ENCODE measurements at regions not wholly inside any gene's neighbourhood (a gene's known extent, or its start where the extent isn't known, plus 50 kb on each side); places are given as distances from the start of the nearest gene placed in this dataset.

DNA sequence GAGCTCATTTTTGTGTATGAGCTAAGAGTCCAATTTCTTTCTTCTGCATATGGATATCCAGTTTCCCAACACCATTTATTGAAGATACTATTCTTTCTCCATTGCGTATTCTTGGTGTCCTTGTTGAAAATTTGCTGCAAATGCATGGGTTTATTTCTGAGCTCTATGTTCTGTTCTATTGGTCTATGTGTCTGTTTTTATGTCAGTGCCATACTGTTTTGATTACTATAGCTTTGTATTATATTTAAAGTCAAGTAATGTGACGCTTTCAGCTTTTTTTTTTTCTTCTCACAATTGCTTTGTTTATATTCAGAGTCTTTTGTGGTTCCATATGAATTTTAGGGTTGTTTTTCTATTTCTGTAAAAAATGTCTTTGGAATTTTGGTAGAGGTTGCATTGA lies 247.1 kb upstream of the TBX3 start:
- Histone ChIP-seq H3K9me3 (ENCODE audit: control insufficient read depth in 4 of 4, insufficient read depth in 3 of 4, low read length in 3 of 4) (peaks cover 0 to 6% (median 0%) of the 10 kb centered on the region in 4 donors), H3K36me3 (ENCODE audit: control insufficient read depth in 4 of 4, insufficient read depth in 4 of 4, low read length in 4 of 4) (no peaks in the 10 kb centered on the region), H3K9ac (ENCODE audit: insufficient read depth in 1 of 2, low read length in 2 of 2) (no peak overlapping the region), H3K4me3 (no peak overlapping the region), H3K27ac (ENCODE audit: low read depth in 1 of 2, low read length in 1 of 2) (no peak overlapping the region), H3K27me3 (ENCODE audit: control insufficient read depth in 3 of 3, insufficient read depth in 3 of 3, low read length in 2 of 3) (no peaks in the 10 kb centered on the region), H3K4me1 (ENCODE audit: control insufficient read depth in 5 of 5, insufficient read depth in 5 of 5, low read length in 5 of 5) (peaks cover 0 to 3% (median 0%) of the 10 kb centered on the region in 5 donors)
- no peak for DNase-seq
- TF ChIP-seq, protein P1, sequence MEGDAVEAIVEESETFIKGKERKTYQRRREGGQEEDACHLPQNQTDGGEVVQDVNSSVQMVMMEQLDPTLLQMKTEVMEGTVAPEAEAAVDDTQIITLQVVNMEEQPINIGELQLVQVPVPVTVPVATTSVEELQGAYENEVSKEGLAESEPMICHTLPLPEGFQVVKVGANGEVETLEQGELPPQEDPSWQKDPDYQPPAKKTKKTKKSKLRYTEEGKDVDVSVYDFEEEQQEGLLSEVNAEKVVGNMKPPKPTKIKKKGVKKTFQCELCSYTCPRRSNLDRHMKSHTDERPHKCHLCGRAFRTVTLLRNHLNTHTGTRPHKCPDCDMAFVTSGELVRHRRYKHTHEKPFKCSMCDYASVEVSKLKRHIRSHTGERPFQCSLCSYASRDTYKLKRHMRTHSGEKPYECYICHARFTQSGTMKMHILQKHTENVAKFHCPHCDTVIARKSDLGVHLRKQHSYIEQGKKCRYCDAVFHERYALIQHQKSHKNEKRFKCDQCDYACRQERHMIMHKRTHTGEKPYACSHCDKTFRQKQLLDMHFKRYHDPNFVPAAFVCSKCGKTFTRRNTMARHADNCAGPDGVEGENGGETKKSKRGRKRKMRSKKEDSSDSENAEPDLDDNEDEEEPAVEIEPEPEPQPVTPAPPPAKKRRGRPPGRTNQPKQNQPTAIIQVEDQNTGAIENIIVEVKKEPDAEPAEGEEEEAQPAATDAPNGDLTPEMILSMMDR (IDR thresholded peaks at IDR 0.05; ENCODE audit: control extremely low read depth, extremely low read depth), result no peak
- 89 to 92% methylated on average over 2 of the region's 2 CpGs for WGBS, 2 donors
- no peak for ATAC-seq (ENCODE audit: insufficient read depth, low FRiP score)

DNA sequence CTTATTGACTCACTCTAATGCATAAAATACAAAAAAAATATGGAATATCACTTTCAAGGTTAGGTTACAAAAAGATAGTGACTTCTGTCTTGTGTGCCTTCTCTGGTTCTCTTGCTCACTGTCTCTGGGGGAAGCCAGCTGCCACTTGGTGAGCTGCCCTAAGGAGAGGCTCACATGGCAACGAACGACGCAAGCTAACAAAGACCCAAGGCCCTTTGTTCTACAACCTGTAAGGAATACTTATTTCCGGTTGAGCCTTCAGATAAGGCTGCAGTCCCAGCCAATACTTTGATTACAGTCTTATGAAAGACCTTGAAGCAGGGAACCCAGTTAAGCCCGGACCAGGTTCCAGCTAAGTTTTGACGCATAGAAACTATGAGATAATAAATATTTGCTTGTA lies 242.4 kb upstream of the TBX3 start:
- no peak for DNase-seq
- Histone ChIP-seq H3K9ac (ENCODE audit: insufficient read depth in 1 of 2, low read length in 2 of 2) (no peak overlapping the region), H3K27me3 (ENCODE audit: control insufficient read depth in 3 of 3, insufficient read depth in 3 of 3, low read length in 2 of 3) (no peaks in the 10 kb centered on the region), H3K9me3 (ENCODE audit: control insufficient read depth in 4 of 4, insufficient read depth in 3 of 4, low read length in 3 of 4) (peaks cover 0 to 3% (median 0%) of the 10 kb centered on the region in 4 donors), H3K4me3 (no peak overlapping the region), H3K27ac (ENCODE audit: low read depth in 1 of 2, low read length in 1 of 2) (no peak overlapping the region), H3K4me1 (ENCODE audit: control insufficient read depth in 5 of 5, insufficient read depth in 5 of 5, low read length in 5 of 5) (peaks cover 0 to under 1% (median 0%) of the 10 kb centered on the region in 5 donors), H3K36me3 (ENCODE audit: control insufficient read depth in 4 of 4, insufficient read depth in 4 of 4, low read length in 4 of 4) (no peaks in the 10 kb centered on the region)
- TF ChIP-seq, protein P1 (IDR thresholded peaks at IDR 0.05; ENCODE audit: control extremely low read depth, extremely low read depth), result no peak
- WGBS, 2 donors, result 90 to 93% methylated on average over 6 of the region's 6 CpGs
- no peak for ATAC-seq (ENCODE audit: insufficient read depth, low FRiP score)

DNA sequence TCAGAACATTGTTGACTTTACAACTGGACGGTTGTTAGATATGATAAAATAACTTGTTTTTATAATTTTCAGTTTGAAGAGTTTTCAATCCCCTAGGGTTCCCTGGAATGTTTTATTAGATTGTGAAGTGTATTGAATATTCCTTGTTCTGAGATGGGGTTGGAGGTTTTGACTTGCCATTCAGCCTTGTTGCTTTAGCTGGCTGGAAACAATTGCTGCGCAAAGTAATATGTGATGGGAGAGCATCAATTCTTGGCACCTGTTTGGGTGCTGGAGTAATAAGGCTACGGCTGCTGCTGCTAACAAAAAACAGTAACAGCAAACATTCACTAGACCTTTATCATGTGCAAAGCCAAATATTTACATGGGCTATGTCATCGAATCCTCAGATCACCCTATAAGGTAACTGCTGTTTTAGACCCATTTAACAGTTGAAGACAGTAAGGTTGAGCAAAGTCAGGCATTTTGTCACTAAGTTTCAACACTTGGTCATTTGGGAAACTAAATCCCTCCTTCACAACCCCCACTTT lies 241.0 kb upstream of the TBX3 start:
- ATAC-seq (ENCODE audit: insufficient read depth, low FRiP score), result no peak
- H3K4me1 ChIP-seq (ENCODE audit: control insufficient read depth in 5 of 5, insufficient read depth in 5 of 5, low read length in 5 of 5), result peaks cover 0 to 12% (median 5%) of the 10 kb centered on the region in 5 donors
- no peaks in the 10 kb centered on the region for H3K36me3 ChIP-seq (ENCODE audit: control insufficient read depth in 4 of 4, insufficient read depth in 4 of 4, low read length in 4 of 4)
- no peak for DNase-seq
- no peak overlapping the region for H3K9ac ChIP-seq (ENCODE audit: insufficient read depth in 1 of 2, low read length in 2 of 2)
- WGBS, 2 donors, result 86 to 93% methylated on average over 4 of the region's 4 CpGs
- H3K4me3 ChIP-seq, result no peak overlapping the region
- H3K9me3 ChIP-seq (ENCODE audit: control insufficient read depth in 4 of 4, insufficient read depth in 3 of 4, low read length in 3 of 4), result peaks cover 0 to 3% (median 0%) of the 10 kb centered on the region in 4 donors
- H3K27me3 ChIP-seq (ENCODE audit: control insufficient read depth in 3 of 3, insufficient read depth in 3 of 3, low read length in 2 of 3), result no peaks in the 10 kb centered on the region
- H3K27ac ChIP-seq (ENCODE audit: low read depth in 1 of 2, low read length in 1 of 2), result no peak overlapping the region
- TF ChIP-seq, protein P1 (IDR thresholded peaks at IDR 0.05; ENCODE audit: control extremely low read depth, extremely low read depth), result no peak

DNA sequence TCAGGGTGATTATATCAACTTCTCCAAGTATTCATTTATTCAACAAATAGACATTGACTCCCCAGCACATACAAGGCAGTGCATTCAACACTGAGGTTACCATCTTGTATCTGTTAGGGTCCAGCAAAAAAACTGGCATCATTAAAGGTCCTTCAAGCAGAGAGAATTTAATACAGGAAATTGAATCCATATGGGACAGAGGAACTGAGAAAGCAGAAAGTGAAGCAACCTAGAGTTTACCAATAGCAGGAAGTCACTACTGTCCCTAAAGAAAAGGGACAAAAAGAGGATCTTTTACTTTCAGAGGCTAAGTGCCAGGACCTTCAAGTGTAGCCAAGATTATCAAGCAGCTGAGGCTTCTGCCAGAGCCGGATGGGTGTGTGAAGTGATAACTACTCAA lies 237.8 kb upstream of the TBX3 start:
- WGBS, 2 donors, result 55 to 76% methylated on average over 1 of the region's 1 CpG
- Histone ChIP-seq H3K4me1 (ENCODE audit: control insufficient read depth in 5 of 5, insufficient read depth in 5 of 5, low read length in 5 of 5) (peaks cover 0 to 28% (median 5%) of the 10 kb centered on the region in 5 donors), H3K9me3 (ENCODE audit: control insufficient read depth in 4 of 4, insufficient read depth in 3 of 4, low read length in 3 of 4) (peaks cover 0 to 6% (median 0%) of the 10 kb centered on the region in 4 donors), H3K27ac (ENCODE audit: low read depth in 1 of 2, low read length in 1 of 2) (no peak overlapping the region), H3K36me3 (ENCODE audit: control insufficient read depth in 4 of 4, insufficient read depth in 4 of 4, low read length in 4 of 4) (no peaks in the 10 kb centered on the region), H3K9ac (ENCODE audit: insufficient read depth in 1 of 2, low read length in 2 of 2) (no peak overlapping the region), H3K27me3 (ENCODE audit: control insufficient read depth in 3 of 3, insufficient read depth in 3 of 3, low read length in 2 of 3) (no peaks in the 10 kb centered on the region), H3K4me3 (no peak overlapping the region)
- TF ChIP-seq, protein P1 (IDR thresholded peaks at IDR 0.05; ENCODE audit: control extremely low read depth, extremely low read depth), result no peak
- no peak for DNase-seq
- no peak for ATAC-seq (ENCODE audit: insufficient read depth, low FRiP score)
